ENCODE measurements at regions not wholly inside any gene's neighbourhood (a gene's known extent, or its start where the extent isn't known, plus 50 kb on each side); places are given as distances from the start of the nearest gene placed in this dataset.

DNA sequence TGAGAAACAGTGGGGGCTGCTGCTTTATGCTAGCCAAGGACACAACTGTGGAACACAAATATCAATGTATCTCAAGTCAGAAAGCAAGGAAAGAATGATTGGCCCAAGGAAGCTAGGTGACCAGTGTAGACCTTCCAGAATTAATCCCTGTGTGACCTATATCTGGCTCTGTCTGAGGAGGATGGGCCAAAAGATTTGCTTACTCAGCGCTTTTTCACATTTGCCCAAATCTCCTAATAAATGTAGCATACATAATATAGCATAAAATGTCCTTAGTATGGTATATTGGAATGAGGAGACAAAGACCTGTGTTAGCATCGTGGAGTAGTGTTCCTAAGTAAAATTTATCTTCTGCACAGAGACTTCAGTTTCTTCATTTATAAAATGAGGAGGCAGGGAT, 66.7 kb upstream of the NT5C1B start:
- TF ChIP-seq, protein P1, sequence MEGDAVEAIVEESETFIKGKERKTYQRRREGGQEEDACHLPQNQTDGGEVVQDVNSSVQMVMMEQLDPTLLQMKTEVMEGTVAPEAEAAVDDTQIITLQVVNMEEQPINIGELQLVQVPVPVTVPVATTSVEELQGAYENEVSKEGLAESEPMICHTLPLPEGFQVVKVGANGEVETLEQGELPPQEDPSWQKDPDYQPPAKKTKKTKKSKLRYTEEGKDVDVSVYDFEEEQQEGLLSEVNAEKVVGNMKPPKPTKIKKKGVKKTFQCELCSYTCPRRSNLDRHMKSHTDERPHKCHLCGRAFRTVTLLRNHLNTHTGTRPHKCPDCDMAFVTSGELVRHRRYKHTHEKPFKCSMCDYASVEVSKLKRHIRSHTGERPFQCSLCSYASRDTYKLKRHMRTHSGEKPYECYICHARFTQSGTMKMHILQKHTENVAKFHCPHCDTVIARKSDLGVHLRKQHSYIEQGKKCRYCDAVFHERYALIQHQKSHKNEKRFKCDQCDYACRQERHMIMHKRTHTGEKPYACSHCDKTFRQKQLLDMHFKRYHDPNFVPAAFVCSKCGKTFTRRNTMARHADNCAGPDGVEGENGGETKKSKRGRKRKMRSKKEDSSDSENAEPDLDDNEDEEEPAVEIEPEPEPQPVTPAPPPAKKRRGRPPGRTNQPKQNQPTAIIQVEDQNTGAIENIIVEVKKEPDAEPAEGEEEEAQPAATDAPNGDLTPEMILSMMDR (IDR thresholded peaks at IDR 0.05; ENCODE audit: low read depth, low read length, poor library complexity, severe bottlenecking), result no peak
- no peak for TF ChIP-seq EZH2phosphoT487 (IDR thresholded peaks at IDR 0.05; ENCODE audit: borderline replicate concordance, low read length)

Measured in DOHH2 (cell line).